GM18511 (cell line): ENCODE measurements at regions not wholly inside any gene's neighbourhood (a gene's known extent, or its start where the extent isn't known, plus 50 kb on each side); places are given as distances from the start of the nearest gene placed in this dataset.

Source experiments
- ATAC-seq: cut with Tn5 transposase; IDR thresholded peaks from one replicate; pipeline ENCODE4 v1.9.1; 2021; ENCODE audit warnings: mild to moderate bottlenecking, moderate library complexity; ENCODE audit not compliant: unreplicated experiment

- ATAC-seq: no peak
Measured at GRCh38 chr12:46453428-46453827, 80.9 kb upstream of the SLC38A2 start.

DNA sequence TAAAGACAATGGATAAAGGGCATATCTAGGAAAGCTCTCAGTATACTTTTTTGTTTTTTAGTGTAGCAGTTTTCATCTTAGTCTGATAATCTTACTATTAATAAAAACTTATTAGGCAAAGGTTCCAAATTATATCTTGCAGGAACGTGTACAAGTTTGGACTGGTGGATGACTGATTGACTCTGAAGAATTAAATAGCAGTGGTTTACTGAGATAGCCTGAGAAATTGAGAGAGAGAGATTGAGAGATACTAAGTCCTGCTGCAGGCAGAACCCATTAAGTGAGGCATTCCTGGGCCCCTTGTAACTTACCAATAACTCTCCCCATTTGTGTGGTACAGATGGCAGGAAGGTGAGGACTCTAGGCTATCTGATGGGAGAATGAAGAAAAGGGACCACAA lies 80.2 kb upstream of the SLC38A2 start:
- ATAC-seq: no peak

- no peak for ATAC-seq
Measured at GRCh38 chr12:46452061-46452615, 79.6 kb upstream of the SLC38A2 start.

DNA sequence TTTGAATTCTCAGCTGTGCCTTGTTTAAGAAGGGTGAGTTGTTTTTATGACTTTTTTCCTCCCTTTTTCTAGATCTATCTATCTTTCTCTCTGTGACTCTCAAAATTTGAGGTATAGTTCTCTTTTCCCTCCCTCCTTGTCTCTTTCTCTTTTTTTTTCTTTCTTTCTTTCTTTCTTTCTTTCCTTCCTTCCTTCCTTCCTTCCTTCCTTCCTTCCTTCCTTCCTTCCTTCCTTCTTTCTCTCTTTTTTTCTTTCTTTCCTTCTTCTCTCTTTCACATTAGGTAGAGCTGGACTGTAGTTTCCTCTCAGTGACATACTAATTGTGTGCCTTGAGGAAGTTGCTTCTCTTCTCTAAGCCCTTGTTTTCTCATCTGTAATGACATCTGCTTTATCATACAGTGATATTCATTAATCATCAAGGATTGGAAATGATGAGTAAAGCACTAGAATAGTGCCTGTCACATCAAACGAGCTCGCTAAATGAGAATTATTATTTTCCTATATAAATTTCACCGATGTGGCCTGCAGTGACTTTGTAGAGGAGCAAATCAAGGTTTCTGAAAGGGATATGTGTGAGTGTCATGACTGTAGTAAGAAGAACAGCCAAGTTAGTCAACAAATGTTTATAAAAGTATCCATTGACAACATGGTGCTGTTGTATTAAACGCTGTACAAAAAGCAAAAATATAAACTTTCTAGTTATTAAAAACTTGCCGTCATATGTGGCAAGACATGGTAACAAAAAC lies 78.9 kb upstream of the SLC38A2 start:
- no peak for ATAC-seq

DNA sequence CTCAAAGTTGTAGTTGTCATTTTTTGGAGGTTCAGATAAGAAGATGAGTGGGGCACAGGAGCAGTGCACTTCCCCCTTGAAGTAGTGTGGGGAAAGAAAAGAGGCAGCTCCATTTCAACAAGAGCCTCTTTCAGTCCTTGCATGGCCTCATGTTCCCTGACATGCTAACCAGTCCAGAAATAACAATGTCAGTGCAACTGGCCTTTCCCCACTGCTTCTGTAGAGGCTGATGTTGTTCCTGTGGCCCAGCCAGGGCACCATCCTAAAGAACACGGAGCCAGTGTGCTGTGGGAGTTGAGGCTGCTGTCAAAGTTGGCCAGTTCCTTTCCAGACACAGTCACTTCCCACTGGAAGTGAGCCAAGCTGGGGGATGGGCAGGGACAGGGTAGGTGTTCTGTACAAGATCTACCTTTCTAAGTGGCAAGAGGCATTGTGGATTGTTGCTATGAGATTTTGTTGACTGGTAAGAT lies 77.7 kb upstream of the SLC38A2 start:
- ATAC-seq: no peak

- ATAC-seq: no peak
Measured at GRCh38 chr12:46449856-46450255, 77.3 kb upstream of the SLC38A2 start.

DNA sequence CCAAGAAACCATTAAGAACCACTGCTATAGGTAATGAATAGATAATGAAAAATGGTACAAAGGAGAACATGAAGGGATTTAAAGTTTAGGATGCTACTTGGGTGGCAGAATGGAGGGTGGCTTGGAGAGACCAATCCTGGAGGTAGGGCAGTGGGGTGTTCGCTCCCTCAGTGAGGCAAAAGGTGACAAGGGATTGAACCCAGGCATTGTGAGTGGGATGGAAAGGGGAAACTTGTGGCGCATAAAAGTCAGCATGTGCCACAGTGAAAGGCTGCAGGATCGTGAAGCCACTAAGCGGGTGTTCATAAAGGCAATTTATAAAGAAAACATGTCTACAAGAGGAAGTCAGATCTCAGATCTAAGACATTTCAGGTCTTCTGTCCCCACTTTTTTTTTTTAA lies 76.7 kb upstream of the SLC38A2 start:
- no peak for ATAC-seq

GRCh38 chr12:46446645-46447044 lies 74.1 kb upstream of the SLC38A2 start:
- no peak for ATAC-seq

GRCh38 chr12:46445551-46446235 lies 73.1 kb upstream of the SLC38A2 start:
- no peak for ATAC-seq

DNA sequence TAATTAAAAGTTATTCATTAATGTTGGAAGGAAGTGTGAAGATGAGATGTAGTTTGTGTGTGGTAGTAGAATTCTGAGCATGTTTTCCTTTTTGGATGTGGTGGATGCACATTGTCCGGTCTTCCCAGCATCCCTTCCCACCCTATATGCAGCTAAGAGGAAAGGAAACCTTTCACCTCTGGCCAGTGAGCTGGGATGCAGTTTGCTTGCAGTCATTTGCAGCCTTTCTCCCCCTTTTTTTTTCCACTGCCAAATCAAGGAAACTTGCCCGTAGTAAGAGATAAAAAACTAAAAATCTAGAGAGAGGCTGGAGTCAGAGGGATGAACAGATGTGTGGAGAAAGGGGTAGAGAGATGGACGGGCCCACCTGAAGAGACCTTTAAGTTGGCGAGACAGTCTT lies 72.5 kb upstream of the SLC38A2 start:
- ATAC-seq: no peak

DNA sequence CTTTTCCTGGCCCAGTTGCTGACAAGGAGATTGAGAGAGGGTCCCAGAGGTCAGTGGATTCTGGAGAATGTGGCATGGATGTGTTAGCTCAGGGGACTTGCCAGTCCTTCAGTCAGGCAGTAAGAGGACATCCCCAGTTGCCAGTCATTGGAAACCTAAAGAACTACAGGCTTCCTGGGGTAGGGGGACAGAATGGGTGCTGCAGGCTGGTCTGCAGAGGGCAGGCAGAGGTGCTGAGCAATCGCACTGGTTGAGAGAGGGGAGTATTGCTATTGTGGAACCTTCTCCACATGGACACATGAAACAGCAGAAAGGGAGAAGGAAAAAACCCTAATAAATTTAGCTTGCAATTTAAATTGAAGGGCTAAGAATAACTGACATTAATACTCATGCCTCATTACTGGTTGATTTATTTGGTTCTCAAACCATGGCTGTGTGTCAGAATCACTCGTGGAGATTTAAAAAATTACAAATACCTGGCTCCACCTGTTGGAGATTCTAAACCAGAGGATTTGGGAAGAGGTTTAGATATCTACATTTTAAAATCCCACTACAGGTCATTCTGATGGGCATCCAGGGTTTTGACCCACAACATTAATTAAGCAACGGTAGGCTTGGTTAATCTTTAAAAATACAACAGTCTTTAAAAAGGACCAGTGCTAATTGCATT lies 71.2 kb upstream of the SLC38A2 start:
- ATAC-seq: no peak

GRCh38 chr12:46442738-46443137 lies 70.2 kb upstream of the SLC38A2 start:
- no peak for ATAC-seq

DNA sequence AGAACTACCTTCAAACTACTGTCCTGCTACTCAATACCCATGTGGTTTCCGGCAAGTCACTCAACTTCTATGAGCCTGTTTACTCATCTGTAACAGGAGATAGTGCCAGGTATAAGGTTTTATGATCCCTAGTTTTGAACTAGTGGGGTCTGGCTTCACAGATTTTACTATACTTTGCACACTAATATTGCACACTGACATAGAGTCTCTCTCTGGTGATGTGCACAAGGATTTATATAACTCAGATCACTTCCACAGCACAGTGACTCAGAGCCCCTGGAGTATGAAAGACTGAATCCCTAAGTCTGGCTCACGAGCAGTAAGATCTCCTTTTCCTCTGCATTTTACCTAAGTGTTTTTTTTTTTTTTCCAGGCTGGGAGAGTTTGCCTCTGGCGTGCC lies 69.7 kb upstream of the SLC38A2 start:
- no peak for ATAC-seq

GRCh38 chr12:46439793-46440511 lies 67.4 kb upstream of the SLC38A2 start:
- no peak for ATAC-seq

DNA sequence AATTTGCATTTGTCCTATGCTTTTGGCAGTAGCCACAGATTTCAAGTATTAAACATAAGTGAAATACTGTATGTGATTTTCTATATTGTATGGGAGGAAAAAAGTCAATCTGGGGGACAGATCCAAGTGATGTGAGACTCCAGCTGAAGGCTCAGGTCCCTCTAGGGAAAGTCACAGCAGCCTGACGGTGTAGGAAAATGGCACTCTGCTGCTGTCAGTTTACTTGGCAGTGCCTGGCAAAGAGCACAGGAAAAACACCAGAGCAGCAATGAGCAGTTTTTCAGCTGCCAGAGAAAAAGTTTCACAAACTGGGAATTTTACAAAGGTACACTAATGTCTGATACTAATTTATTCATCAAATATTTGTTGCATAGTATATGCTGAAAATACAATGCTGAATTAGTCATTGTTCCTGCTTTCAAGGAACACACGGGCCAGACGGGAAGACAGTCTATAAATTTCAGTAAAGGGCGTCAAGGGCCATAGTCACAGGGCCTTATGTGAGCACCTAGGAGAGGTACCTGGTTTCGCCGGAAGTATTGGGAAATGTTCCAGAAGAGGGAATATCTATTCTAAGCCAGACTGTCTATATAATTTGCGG lies 66.2 kb upstream of the SLC38A2 start:
- no peak for ATAC-seq

GRCh38 chr12:46438256-46438655 lies 65.7 kb upstream of the SLC38A2 start:
- ATAC-seq: no peak

GRCh38 chr12:46437469-46437868 lies 64.9 kb upstream of the SLC38A2 start:
- no peak for ATAC-seq

- ATAC-seq: no peak
Measured at GRCh38 chr12:46436747-46437146, 64.2 kb upstream of the SLC38A2 start.

- no peak for ATAC-seq
Measured at GRCh38 chr12:46435625-46436024, 63.1 kb upstream of the SLC38A2 start.

DNA sequence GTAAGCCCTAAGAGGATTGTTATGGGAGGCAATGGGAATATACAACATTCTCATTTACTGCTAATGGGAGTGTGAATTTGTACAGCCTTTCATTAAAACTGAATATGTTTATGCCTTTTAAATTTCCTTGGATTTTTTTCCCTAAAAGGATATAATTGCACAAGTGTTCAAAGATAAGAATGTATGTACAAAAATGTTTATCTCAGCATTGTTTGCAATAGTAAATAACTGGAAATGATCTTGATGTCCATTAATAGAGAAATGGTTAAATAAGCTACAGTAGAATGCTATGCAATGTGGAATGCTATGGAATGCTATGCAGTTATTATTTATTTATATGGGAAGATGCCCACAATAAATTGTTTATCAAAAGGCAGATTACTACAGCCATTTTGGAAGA lies 62.5 kb upstream of the SLC38A2 start:
- no peak for ATAC-seq

DNA sequence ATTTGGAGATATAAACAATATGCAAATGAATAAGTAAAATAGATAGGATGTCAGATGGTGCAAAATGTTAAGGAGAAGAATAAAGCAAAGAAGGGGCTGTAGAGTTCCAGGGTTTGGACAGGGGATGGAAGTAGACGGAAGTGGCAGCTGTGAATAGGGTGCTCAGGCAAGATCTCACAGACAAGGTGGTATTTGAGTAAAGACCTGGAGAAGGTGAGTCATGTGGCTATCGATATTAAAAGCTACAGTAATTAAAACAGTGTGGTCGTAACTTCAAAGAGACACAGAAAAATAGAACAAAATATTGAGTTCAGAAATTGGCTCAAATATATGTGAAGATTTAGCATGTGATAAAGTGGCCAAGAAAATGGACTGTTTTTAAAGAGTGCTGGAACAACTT lies 61.3 kb upstream of the SLC38A2 start:
- no peak for ATAC-seq
